ENCODE measurements at regions not wholly inside any gene's neighbourhood (a gene's known extent, or its start where the extent isn't known, plus 50 kb on each side); places are given as distances from the start of the nearest gene placed in this dataset.

DNA sequence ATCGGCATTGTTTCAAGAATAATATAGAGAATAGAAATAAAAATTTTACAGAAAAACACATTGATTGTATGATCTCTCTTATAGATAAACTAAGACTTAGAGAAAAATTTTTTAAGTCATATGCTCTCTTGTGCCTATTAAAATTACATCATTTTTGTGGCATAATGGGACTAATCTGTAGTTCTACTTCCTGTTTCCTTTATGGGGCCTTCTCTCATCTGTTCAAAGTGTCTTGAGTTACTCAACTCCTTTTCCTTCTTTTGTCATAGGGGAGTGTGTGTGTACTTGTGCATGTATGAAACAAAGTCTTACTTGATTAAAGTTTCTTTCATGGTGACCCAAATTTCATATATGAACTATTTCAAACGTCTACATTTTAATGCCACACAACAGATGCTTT, 1448.9 kb upstream of the TENM3 start:
- no peak overlapping the region for H3K27ac Mint-ChIP-seq (ENCODE audit: unreplicated experiment)
- POLR2A ChIA-PET: no interaction called here
- no peaks in the 10 kb centered on the region for H3K36me3 ChIP-seq (ENCODE audit: control insufficient read depth, insufficient read depth, low read length)
- H3K4me1 Mint-ChIP-seq (ENCODE audit: low read depth, unreplicated experiment): no peaks in the 10 kb centered on the region
- TF ChIP-seq, protein P1, sequence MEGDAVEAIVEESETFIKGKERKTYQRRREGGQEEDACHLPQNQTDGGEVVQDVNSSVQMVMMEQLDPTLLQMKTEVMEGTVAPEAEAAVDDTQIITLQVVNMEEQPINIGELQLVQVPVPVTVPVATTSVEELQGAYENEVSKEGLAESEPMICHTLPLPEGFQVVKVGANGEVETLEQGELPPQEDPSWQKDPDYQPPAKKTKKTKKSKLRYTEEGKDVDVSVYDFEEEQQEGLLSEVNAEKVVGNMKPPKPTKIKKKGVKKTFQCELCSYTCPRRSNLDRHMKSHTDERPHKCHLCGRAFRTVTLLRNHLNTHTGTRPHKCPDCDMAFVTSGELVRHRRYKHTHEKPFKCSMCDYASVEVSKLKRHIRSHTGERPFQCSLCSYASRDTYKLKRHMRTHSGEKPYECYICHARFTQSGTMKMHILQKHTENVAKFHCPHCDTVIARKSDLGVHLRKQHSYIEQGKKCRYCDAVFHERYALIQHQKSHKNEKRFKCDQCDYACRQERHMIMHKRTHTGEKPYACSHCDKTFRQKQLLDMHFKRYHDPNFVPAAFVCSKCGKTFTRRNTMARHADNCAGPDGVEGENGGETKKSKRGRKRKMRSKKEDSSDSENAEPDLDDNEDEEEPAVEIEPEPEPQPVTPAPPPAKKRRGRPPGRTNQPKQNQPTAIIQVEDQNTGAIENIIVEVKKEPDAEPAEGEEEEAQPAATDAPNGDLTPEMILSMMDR (IDR thresholded peaks at IDR 0.05; ENCODE audit: insufficient read depth in 1 of 2, low read depth in 1 of 2, low read length in 1 of 2, severe bottlenecking in 1 of 2, unreplicated experiment in 1 of 2): no peak
- no peaks in the 10 kb centered on the region for H3K27me3 ChIP-seq (replicated peaks; ENCODE audit: control insufficient read depth, insufficient read depth, low read length)
- no TSS peak for BruUV-seq (replicated peaks)
- no peaks in the 10 kb centered on the region for H3K9me3 ChIP-seq
- H3K4me3 ChIP-seq (ENCODE audit: low read depth, low read length): no peak overlapping the region
- CTCF ChIA-PET: no interaction called here
- intact Hi-C loops (cut with micrococcal nuclease; ENCODE audit: unreplicated experiment): no loop called here
- H3K4me1 ChIP-seq: no peaks in the 10 kb centered on the region
- H3K9me3 Mint-ChIP-seq (ENCODE audit: unreplicated experiment): no peaks in the 10 kb centered on the region
- H3K27me3 Mint-ChIP-seq (ENCODE audit: insufficient read depth, unreplicated experiment): peaks cover 8% of the 10 kb centered on the region
- no peak for DNase-seq
- H3K36me3 Mint-ChIP-seq (ENCODE audit: insufficient read depth, unreplicated experiment): no peaks in the 10 kb centered on the region
- H3K4me3 Mint-ChIP-seq (ENCODE audit: unreplicated experiment): no peak overlapping the region

- no peak for DNase-seq
- H3K36me3 Mint-ChIP-seq (ENCODE audit: insufficient read depth, unreplicated experiment): no peaks in the 10 kb centered on the region
- no peaks in the 10 kb centered on the region for H3K4me1 Mint-ChIP-seq (ENCODE audit: low read depth, unreplicated experiment)
- ChIA-PET CTCF (no interaction called here), POLR2A (no interaction called here)
- Histone ChIP-seq H3K4me1 (no peaks in the 10 kb centered on the region), H3K4me3 (ENCODE audit: low read depth, low read length) (no peak overlapping the region), H3K27me3 (replicated peaks; ENCODE audit: control insufficient read depth, insufficient read depth, low read length) (no peaks in the 10 kb centered on the region), H3K36me3 (ENCODE audit: control insufficient read depth, insufficient read depth, low read length) (no peaks in the 10 kb centered on the region), H3K9me3 (no peaks in the 10 kb centered on the region)
- BruUV-seq (replicated peaks): no TSS peak
- no peak overlapping the region for H3K27ac Mint-ChIP-seq (ENCODE audit: unreplicated experiment)
- TF ChIP-seq, protein P1 (IDR thresholded peaks at IDR 0.05; ENCODE audit: insufficient read depth in 1 of 2, low read depth in 1 of 2, low read length in 1 of 2, severe bottlenecking in 1 of 2, unreplicated experiment in 1 of 2): no peak
- no peak overlapping the region for H3K4me3 Mint-ChIP-seq (ENCODE audit: unreplicated experiment)
- intact Hi-C loops (cut with micrococcal nuclease; ENCODE audit: unreplicated experiment): no loop called here
- H3K9me3 Mint-ChIP-seq (ENCODE audit: unreplicated experiment): no peaks in the 10 kb centered on the region
- H3K27me3 Mint-ChIP-seq (ENCODE audit: insufficient read depth, unreplicated experiment): peaks cover 6% of the 10 kb centered on the region
These were observed 1445.1 kb upstream of the TENM3 start for GRCh38 chr4:180798036-180798577.

GRCh38 chr4:180799798-180800197, 1443.4 kb upstream of the TENM3 start:
- no peak overlapping the region for H3K4me3 ChIP-seq (ENCODE audit: low read depth, low read length)
- POLR2A ChIA-PET: no interaction called here
- H3K27me3 Mint-ChIP-seq (ENCODE audit: insufficient read depth, unreplicated experiment): peaks cover 9% of the 10 kb centered on the region
- no peaks in the 10 kb centered on the region for H3K36me3 Mint-ChIP-seq (ENCODE audit: insufficient read depth, unreplicated experiment)
- TF ChIP-seq, protein P1 (IDR thresholded peaks at IDR 0.05; ENCODE audit: insufficient read depth in 1 of 2, low read depth in 1 of 2, low read length in 1 of 2, severe bottlenecking in 1 of 2, unreplicated experiment in 1 of 2): no peak
- H3K4me1 Mint-ChIP-seq (ENCODE audit: low read depth, unreplicated experiment): no peaks in the 10 kb centered on the region
- no peaks in the 10 kb centered on the region for H3K36me3 ChIP-seq (ENCODE audit: control insufficient read depth, insufficient read depth, low read length)
- H3K9me3 Mint-ChIP-seq (ENCODE audit: unreplicated experiment): no peaks in the 10 kb centered on the region
- DNase-seq: no peak
- no peaks in the 10 kb centered on the region for H3K9me3 ChIP-seq
- H3K4me1 ChIP-seq: no peaks in the 10 kb centered on the region
- no peaks in the 10 kb centered on the region for H3K27me3 ChIP-seq (replicated peaks; ENCODE audit: control insufficient read depth, insufficient read depth, low read length)
- H3K27ac Mint-ChIP-seq (ENCODE audit: unreplicated experiment): no peak overlapping the region
- no TSS peak for BruUV-seq (replicated peaks)
- H3K4me3 Mint-ChIP-seq (ENCODE audit: unreplicated experiment): no peak overlapping the region
- intact Hi-C loops (cut with micrococcal nuclease; ENCODE audit: unreplicated experiment): no loop called here
- CTCF ChIA-PET: no interaction called here

All from Caco-2 (cell line).